ENCODE measurements at regions not wholly inside any gene's neighbourhood (a gene's known extent, or its start where the extent isn't known, plus 50 kb on each side); places are given as distances from the start of the nearest gene placed in this dataset.

GRCh38 chr22:47309946-47310345, 547.5 kb downstream of the TBC1D22A start:
- no peak for TF ChIP-seq POLR2A (IDR thresholded peaks at IDR 0.05)
- TF ChIP-seq, protein P1, sequence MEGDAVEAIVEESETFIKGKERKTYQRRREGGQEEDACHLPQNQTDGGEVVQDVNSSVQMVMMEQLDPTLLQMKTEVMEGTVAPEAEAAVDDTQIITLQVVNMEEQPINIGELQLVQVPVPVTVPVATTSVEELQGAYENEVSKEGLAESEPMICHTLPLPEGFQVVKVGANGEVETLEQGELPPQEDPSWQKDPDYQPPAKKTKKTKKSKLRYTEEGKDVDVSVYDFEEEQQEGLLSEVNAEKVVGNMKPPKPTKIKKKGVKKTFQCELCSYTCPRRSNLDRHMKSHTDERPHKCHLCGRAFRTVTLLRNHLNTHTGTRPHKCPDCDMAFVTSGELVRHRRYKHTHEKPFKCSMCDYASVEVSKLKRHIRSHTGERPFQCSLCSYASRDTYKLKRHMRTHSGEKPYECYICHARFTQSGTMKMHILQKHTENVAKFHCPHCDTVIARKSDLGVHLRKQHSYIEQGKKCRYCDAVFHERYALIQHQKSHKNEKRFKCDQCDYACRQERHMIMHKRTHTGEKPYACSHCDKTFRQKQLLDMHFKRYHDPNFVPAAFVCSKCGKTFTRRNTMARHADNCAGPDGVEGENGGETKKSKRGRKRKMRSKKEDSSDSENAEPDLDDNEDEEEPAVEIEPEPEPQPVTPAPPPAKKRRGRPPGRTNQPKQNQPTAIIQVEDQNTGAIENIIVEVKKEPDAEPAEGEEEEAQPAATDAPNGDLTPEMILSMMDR (IDR thresholded peaks at IDR 0.05) = no peak
